Aorta (tissue), 5 donors: ENCODE measurements at regions not wholly inside any gene's neighbourhood (a gene's known extent, or its start where the extent isn't known, plus 50 kb on each side); places are given as distances from the start of the nearest gene placed in this dataset.

Experiments
- ATAC-seq: fragments of 200-7000 bp; cut with Tn5 transposase; one replicate; pipeline ENCODE4 v1.9.1; 2022; ENCODE audit warnings: moderate library complexity; ENCODE audit not compliant: low FRiP score
- DNase-seq, 2 donors: peaks; one replicate each; pipeline ENCODE4 v3.0.0-alpha.2; 2020
- H3K27ac ChIP-seq, 2 donors: one replicate each; pipeline ENCODE4 v1.5.1; 2013; ENCODE audit warnings: low read length in 2 of 2, mild to moderate bottlenecking in 2 of 2, moderate library complexity in 2 of 2, control low read depth in 1 of 2, inconsistent platforms in 1 of 2, low read depth in 1 of 2
- H3K27me3 ChIP-seq, 2 donors: one replicate each; pipeline ENCODE4 v1.6.1; 2013; ENCODE audit warnings: control low read depth in 1 of 2, low read length in 1 of 2, mild to moderate bottlenecking in 1 of 2, moderate library complexity in 1 of 2; ENCODE audit not compliant: insufficient read depth in 2 of 2, control insufficient read depth in 1 of 2
- H3K36me3 ChIP-seq, 2 donors: one replicate each; pipeline ENCODE4 v1.6.1; 2013; ENCODE audit warnings: control low read depth in 1 of 2, low read length in 1 of 2, mild to moderate bottlenecking in 1 of 2; ENCODE audit not compliant: insufficient read depth in 2 of 2, control insufficient read depth in 1 of 2
- H3K4me1 ChIP-seq, 2 donors: one replicate each; pipeline ENCODE4 v1.6.1; 2013; ENCODE audit warnings: low read length in 2 of 2, control low read depth in 1 of 2, mild to moderate bottlenecking in 1 of 2, moderate library complexity in 1 of 2; ENCODE audit not compliant: insufficient read depth in 2 of 2, control insufficient read depth in 1 of 2
- H3K4me3 ChIP-seq, 2 donors: one replicate each; pipeline ENCODE4 v1.5.1; 2013; ENCODE audit warnings: low read length in 2 of 2, control low read depth in 1 of 2, mild to moderate bottlenecking in 1 of 2
- H3K9me3 ChIP-seq: one replicate; pipeline ENCODE4 v1.6.1; 2013; ENCODE audit warnings: mild to moderate bottlenecking, low read length; ENCODE audit not compliant: control insufficient read depth
- WGBS, 2 donors: extraction: QIAGEN DNeasy Blood & Tissue Kit; methylation state at CpG; one replicate each; pipeline ENCODE4 v1.1.7; 2013; 5-methylcytosine and 5-hydroxymethylcytosine counted together
- intact Hi-C, 2 donors: fragments of 100-400 bp; cut with DNase I; formaldehyde crosslinking; loops; one replicate each; pipeline versions ENCODE4 v1.14.2 to v1.15.0; 2022
- donor health status: healthy with polysubstance abuse.
- donor health status: Bipolar disorder and iron deficiency.
- donor health status: DM: no; HTN: no; CAD: no.
- donor health status: DM: no; HTN: no; CAD: no.
- donor health status: DM: yes; HTN: yes; CAD: no.

- no peaks in the 10 kb centered on the region for H3K27me3 ChIP-seq
- no peak for DNase-seq
- no peak overlapping the region for H3K27ac ChIP-seq
- ATAC-seq, result no peak
- no peaks in the 10 kb centered on the region for H3K36me3 ChIP-seq
- H3K4me1 ChIP-seq, result no peaks in the 10 kb centered on the region
- H3K9me3 ChIP-seq, result no peaks in the 10 kb centered on the region
- 61 to 62% methylated on average over 18 of the region's 18 CpGs for WGBS, 2 donors
- H3K4me3 ChIP-seq, result no peak overlapping the region
- intact Hi-C loops, result no loop called here
These were observed 135.4 kb downstream of the HMX1 start for GRCh38 chr4:8736090-8736825.

- DNase-seq (no peak), ATAC-seq (no peak)
- no peaks in the 10 kb centered on the region for H3K4me1 ChIP-seq
- no peaks in the 10 kb centered on the region for H3K36me3 ChIP-seq
- no peaks in the 10 kb centered on the region for H3K9me3 ChIP-seq
- intact Hi-C loops, result no loop called here
- H3K27ac ChIP-seq, result no peak overlapping the region
- no peak overlapping the region for H3K4me3 ChIP-seq
- H3K27me3 ChIP-seq, result no peaks in the 10 kb centered on the region
- 76 to 78% methylated on average over 14 of the region's 14 CpGs for WGBS, 2 donors
These were observed 136.2 kb downstream of the HMX1 start for GRCh38 chr4:8735236-8736089.

- Histone ChIP-seq H3K36me3 (no peaks in the 10 kb centered on the region), H3K27ac (no peak overlapping the region), H3K4me3 (no peak overlapping the region), H3K9me3 (no peaks in the 10 kb centered on the region), H3K4me1 (no peaks in the 10 kb centered on the region), H3K27me3 (no peaks in the 10 kb centered on the region)
- no peak for ATAC-seq
- intact Hi-C loops, result no loop called here
- DNase-seq, result no peak
- 88 to 90% methylated on average over 5 of the region's 5 CpGs for WGBS, 2 donors
These were observed 138.9 kb downstream of the HMX1 start for GRCh38 chr4:8732681-8733243.

- Histone ChIP-seq H3K36me3 (no peaks in the 10 kb centered on the region), H3K9me3 (no peaks in the 10 kb centered on the region), H3K4me1 (no peaks in the 10 kb centered on the region), H3K27ac (no peak overlapping the region), H3K4me3 (no peak overlapping the region), H3K27me3 (no peaks in the 10 kb centered on the region)
- ATAC-seq (no peak), DNase-seq (no peak)
- WGBS, 2 donors, result 75 to 80% methylated on average over 10 of the region's 10 CpGs
- intact Hi-C loops, result no loop called here
These were observed 139.5 kb downstream of the CPZ start for GRCh38 chr4:8732092-8732491.

GRCh38 chr4:8731364-8731763 is 138.8 kb downstream of the CPZ start:
- H3K4me1 ChIP-seq, result no peaks in the 10 kb centered on the region
- no peak overlapping the region for H3K27ac ChIP-seq
- intact Hi-C loops, result no loop called here
- no peak overlapping the region for H3K4me3 ChIP-seq
- H3K36me3 ChIP-seq, result no peaks in the 10 kb centered on the region
- H3K9me3 ChIP-seq, result no peaks in the 10 kb centered on the region
- ATAC-seq, result no peak
- WGBS, 2 donors, result 74 to 75% methylated on average over 6 of the region's 6 CpGs
- no peaks in the 10 kb centered on the region for H3K27me3 ChIP-seq
- DNase-seq, result peak in 1 of 2 donors; percentile 23

GRCh38 chr4:8730681-8731080 is 138.1 kb downstream of the CPZ start:
- H3K36me3 ChIP-seq, result no peaks in the 10 kb centered on the region
- intact Hi-C loops, result no loop called here
- no peak overlapping the region for H3K27ac ChIP-seq
- ATAC-seq (no peak), DNase-seq (peak in 1 of 2 donors; percentile 41)
- no peaks in the 10 kb centered on the region for H3K9me3 ChIP-seq
- H3K27me3 ChIP-seq, result no peaks in the 10 kb centered on the region
- H3K4me1 ChIP-seq, result no peaks in the 10 kb centered on the region
- 84 to 85% methylated on average over 6 of the region's 6 CpGs for whole genome bisulfite sequencing, 2 donors
- no peak overlapping the region for H3K4me3 ChIP-seq

- Histone ChIP-seq H3K9me3 (no peaks in the 10 kb centered on the region), H3K36me3 (no peaks in the 10 kb centered on the region), H3K4me3 (no peak overlapping the region), H3K27me3 (no peaks in the 10 kb centered on the region), H3K27ac (no peak overlapping the region), H3K4me1 (no peaks in the 10 kb centered on the region)
- ATAC-seq, result no peak
- no peak for DNase-seq
- intact Hi-C loops, result no loop called here
- WGBS, 2 donors, result 83 to 86% methylated on average over 9 of the region's 9 CpGs
These were observed 137.6 kb downstream of the CPZ start for GRCh38 chr4:8730159-8730558.

GRCh38 chr4:8729408-8730149 is 137.0 kb downstream of the CPZ start:
- Histone ChIP-seq H3K4me3 (no peak overlapping the region), H3K27ac (no peak overlapping the region), H3K4me1 (no peaks in the 10 kb centered on the region), H3K9me3 (no peaks in the 10 kb centered on the region), H3K36me3 (no peaks in the 10 kb centered on the region), H3K27me3 (no peaks in the 10 kb centered on the region)
- ATAC-seq (no peak), DNase-seq (no peak)
- WGBS, 2 donors, result 90 to 92% methylated on average over 17 to 18 of the region's 18 CpGs
- intact Hi-C loops, result no loop called here
